ENCODE measurements at regions not wholly inside any gene's neighbourhood (a gene's known extent, or its start where the extent isn't known, plus 50 kb on each side); places are given as distances from the start of the nearest gene placed in this dataset.

DNA sequence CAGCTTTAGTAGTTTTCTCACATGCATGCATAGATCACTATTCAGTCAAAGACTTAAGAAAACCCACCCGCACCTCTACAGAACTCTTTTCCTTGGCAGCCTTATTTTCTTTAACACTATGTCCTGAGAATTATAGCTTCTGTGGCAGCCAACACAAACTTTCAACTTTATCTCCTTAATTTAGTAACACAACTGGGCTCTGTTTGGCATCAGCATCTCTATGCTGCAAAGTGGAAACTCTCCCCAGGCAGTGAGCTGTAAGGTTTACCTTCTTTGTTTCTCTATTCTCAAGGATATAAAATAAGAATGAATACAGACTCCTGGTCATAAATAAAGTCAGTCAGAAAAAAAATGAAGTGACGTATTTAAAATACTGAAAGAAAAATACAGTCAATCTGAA lies 115.2 kb upstream of the PPP1R9A start:
- no peak for TF ChIP-seq CTCF (IDR thresholded peaks at IDR 0.05; ENCODE audit: insufficient read depth, low read depth, low read length)
- no peak for TF ChIP-seq EZH2 (IDR thresholded peaks at IDR 0.05; ENCODE audit: insufficient read depth, low read length)

Measured in astrocyte (in vitro differentiated cells and primary cell).